Muscle of leg (tissue), 3 donors: ENCODE measurements at regions not wholly inside any gene's neighbourhood (a gene's known extent, or its start where the extent isn't known, plus 50 kb on each side); places are given as distances from the start of the nearest gene placed in this dataset.

Experiments
- DNase-seq: peaks from one replicate; pipeline ENCODE4 v3.0.0; 2013
- H3K27ac ChIP-seq: one replicate; pipeline ENCODE4 v1.5.1; 2013; ENCODE audit warnings: mild to moderate bottlenecking, low read length, control low read depth
- H3K27me3 ChIP-seq: one replicate; pipeline ENCODE4 v1.6.1; 2013; ENCODE audit warnings: low read length; ENCODE audit not compliant: control insufficient read depth, insufficient read depth
- H3K36me3 ChIP-seq: one replicate; pipeline ENCODE4 v1.6.1; 2013; ENCODE audit warnings: low read length; ENCODE audit not compliant: control insufficient read depth, insufficient read depth
- H3K4me1 ChIP-seq: one replicate; pipeline ENCODE4 v1.6.1; 2013; ENCODE audit warnings: low read length; ENCODE audit not compliant: control insufficient read depth, insufficient read depth
- H3K4me3 ChIP-seq: one replicate; pipeline ENCODE4 v1.5.1; 2013; ENCODE audit warnings: low read length, control low read depth
- H3K9me3 ChIP-seq: replicated peaks from 2 replicates; pipeline ENCODE4 v1.6.1; 2013; ENCODE audit warnings: low read depth, low read length; ENCODE audit not compliant: control insufficient read depth
- WGBS: methylation state at CpG from one replicate; pipeline ENCODE4 v1.1.5; 2013; ENCODE audit warnings: missing lambda C conversion rate; ENCODE audit not compliant: insufficient coverage; 5-methylcytosine and 5-hydroxymethylcytosine counted together

- Histone ChIP-seq H3K27me3 (no peaks in the 10 kb centered on the region), H3K4me3 (no peak overlapping the region), H3K36me3 (no peaks in the 10 kb centered on the region), H3K9me3 (peaks cover 8% of the 10 kb centered on the region), H3K4me1 (no peaks in the 10 kb centered on the region), H3K27ac (no peak overlapping the region)
- WGBS, result no CpG with 5 or more reads among the region's 1 CpG
- no peak for DNase-seq
Observed at GRCh38 chr6:40205004-40205403, 270.7 kb upstream of the MOCS1 start.

DNA sequence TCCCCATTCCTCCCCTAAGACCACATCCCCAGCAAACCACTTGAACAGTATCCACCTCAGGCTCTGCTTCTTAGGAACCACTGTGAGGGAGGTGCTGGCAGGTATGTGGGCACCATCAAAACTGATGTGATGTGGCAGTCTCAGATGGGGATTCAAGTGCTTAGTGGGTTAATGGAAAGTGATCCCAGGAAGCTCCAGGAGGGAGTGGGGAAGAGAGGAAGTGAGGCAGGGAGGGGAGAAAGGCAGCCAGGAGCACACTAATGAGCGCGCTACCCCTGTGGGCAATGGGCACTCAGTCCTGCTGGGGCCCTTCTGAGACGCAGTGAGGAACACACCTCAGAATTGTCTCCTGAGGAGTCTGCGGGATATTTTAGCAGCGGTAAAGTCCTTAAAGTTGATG lies 263.1 kb upstream of the MOCS1 start:
- WGBS, result no CpG with 5 or more reads among the region's 5 CpGs
- no peak overlapping the region for H3K27ac ChIP-seq

DNA sequence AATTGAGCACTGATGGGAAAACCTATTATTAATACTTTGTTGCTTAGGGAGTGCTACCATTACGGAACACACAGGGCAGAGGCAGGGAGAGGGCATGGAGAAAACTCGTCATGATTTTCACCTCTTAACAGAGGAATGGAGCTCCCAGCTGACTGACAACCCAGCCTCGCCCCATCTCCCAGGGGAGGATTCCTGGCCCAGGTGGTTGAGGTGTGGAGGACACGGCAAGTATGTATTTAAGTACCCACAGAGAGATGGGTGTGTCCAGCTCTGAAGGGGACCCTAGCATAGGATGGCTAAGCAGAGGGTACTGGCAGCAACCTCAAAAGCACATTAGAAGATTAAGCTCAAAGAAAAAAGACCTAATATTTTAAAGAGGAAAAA lies 261.9 kb upstream of the MOCS1 start:
- DNase-seq, result no peak
- Histone ChIP-seq H3K27ac (no peak overlapping the region), H3K27me3 (peaks cover 2% of the 10 kb centered on the region)

More for the DNA sequence above, 263.1 kb upstream of the MOCS1 start:
- no peak for DNase-seq
- Histone ChIP-seq H3K4me3 (no peak overlapping the region), H3K9me3 (peaks cover 3% of the 10 kb centered on the region), H3K4me1 (no peaks in the 10 kb centered on the region), H3K27me3 (peaks cover 2% of the 10 kb centered on the region), H3K36me3 (no peaks in the 10 kb centered on the region)

DNA sequence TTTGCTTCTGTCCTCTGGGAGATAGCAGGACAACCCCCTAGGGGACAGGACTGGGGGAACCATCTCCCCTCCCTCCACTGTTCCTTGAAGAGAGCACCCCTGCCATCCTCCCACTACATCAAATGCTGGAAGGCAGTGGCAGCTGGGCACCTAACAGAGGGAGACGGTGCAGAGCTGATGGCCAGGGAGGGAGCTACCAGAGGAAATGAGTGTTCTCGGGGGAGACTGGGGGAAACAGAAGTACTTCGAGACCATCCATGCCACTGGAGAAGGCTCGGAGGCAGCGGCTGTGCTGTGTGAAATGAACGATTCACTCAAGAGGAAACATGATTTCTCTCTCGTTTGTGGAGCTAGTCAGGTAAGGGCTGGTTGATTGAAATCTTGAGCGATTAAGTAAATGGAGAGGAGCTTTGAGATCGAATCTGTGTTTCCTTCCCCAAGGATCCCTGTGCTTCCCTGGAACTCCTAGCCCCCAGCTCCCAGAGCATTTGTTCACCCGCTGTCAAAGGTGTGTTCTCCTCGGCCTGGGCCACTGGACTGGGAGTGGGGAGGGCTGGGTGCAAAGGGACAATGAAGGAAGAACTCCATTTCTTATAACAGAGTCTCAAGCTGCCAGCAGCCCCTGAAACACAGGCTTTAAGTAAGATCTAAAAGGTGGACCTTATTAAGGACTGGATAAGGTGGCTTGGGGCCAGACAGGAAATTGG lies 261.3 kb upstream of the MOCS1 start:
- DNase-seq, result no peak
- 68% methylated on average over 7 of the region's 11 CpGs for WGBS
- no peaks in the 10 kb centered on the region for H3K36me3 ChIP-seq

More for the DNA sequence above, 261.9 kb upstream of the MOCS1 start:
- Histone ChIP-seq H3K36me3 (no peaks in the 10 kb centered on the region), H3K9me3 (no peaks in the 10 kb centered on the region), H3K4me1 (no peaks in the 10 kb centered on the region), H3K4me3 (no peak overlapping the region)
- WGBS, result no CpG with 5 or more reads among the region's 4 CpGs

GRCh38 chr6:40194447-40195170 lies 260.3 kb upstream of the MOCS1 start:
- Histone ChIP-seq H3K9me3 (no peaks in the 10 kb centered on the region), H3K4me3 (no peak overlapping the region), H3K27ac (no peak overlapping the region), H3K27me3 (peaks cover 7% of the 10 kb centered on the region), H3K4me1 (no peaks in the 10 kb centered on the region), H3K36me3 (no peaks in the 10 kb centered on the region)
- WGBS, result no CpG with 5 or more reads among the region's 3 CpGs
- no peak for DNase-seq

More for the DNA sequence above, 261.3 kb upstream of the MOCS1 start:
- peaks cover 3% of the 10 kb centered on the region for H3K27me3 ChIP-seq
- H3K4me3 ChIP-seq, result no peak overlapping the region
- H3K9me3 ChIP-seq, result no peaks in the 10 kb centered on the region
- H3K27ac ChIP-seq, result no peak overlapping the region
- H3K4me1 ChIP-seq, result no peaks in the 10 kb centered on the region

DNA sequence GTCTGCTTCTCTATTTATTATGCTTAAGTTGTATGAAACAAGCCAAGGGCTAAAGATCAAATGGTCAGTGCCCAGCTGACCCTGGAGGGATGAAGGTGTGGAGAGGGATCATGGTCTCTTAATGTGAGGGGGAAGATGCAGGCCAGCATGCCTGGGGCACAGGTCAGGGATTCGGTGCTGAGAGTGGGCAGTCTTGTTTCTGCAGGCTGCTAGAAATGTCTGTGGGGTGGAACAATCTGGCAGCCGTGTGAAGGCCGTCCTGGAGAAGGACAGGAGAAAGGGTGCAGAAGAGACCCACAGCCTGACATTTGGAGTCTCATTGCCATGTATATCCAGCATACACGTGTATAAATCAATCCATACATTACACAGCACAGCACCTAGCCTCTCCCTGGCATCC lies 258.3 kb upstream of the MOCS1 start:
- Histone ChIP-seq H3K4me3 (no peak overlapping the region), H3K9me3 (no peaks in the 10 kb centered on the region), H3K27ac (no peak overlapping the region), H3K4me1 (no peaks in the 10 kb centered on the region), H3K27me3 (peaks cover 7% of the 10 kb centered on the region), H3K36me3 (no peaks in the 10 kb centered on the region)
- 63% methylated on average over 1 of the region's 4 CpGs for WGBS
- DNase-seq, result no peak

DNA sequence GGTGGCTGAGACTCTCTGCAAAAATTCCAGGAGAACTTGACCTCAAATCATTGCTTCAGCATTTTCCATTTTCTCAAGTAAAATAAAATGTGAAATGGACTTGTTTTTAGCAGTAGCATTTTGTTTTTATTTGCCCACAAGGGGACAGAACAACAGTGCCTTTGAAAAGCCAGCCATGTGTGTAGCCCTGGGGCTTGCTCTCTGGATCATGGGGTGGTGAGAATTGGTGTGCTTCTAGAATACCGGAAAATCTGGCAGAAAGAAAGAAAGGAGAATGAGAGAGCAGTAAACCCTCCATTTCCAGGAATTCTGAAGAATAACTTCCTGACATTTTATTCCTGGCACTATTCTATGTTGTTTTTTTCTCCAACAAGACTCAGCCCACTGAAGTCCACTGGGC lies 254.7 kb upstream of the MOCS1 start:
- DNase-seq, result no peak
- Histone ChIP-seq H3K27me3 (peaks cover 7% of the 10 kb centered on the region), H3K36me3 (no peaks in the 10 kb centered on the region), H3K4me3 (no peak overlapping the region), H3K27ac (no peak overlapping the region), H3K9me3 (peaks cover 2% of the 10 kb centered on the region), H3K4me1 (no peaks in the 10 kb centered on the region)
- no CpG with 5 or more reads among the region's 1 CpG for WGBS

DNA sequence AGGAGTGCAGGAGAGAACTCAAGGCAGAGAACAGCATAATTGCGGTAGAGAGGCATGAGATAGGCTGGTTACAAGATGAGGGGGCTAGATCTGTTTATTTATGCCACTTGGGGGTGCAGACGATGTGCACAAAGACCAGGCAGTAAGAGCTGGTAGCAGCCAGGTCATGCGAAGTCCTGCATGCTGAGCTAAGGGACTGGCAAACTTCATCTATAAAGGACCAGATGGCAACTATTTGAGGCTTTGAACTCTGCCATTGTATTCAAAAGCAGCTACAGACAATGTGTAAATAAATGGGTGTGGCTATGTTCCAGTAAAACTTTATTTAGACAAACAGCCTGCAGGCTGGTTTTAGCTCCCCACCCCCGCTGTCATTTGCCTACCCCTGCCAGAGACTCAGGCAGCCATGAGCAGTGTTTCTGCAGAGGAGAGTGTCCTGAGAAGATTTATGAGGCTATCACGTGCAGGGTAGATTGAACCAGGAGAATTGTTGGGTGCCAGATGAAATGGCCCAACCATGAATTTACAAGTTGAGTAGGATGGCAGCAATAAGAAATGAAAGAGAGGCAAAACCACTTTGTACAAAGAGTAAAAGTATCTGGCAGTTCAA lies 253.4 kb upstream of the MOCS1 start:
- no peak overlapping the region for H3K27ac ChIP-seq
- no peak overlapping the region for H3K4me3 ChIP-seq
- DNase-seq, result no peak
- WGBS, result 43% methylated on average over 4 of the region's 5 CpGs
- peaks cover 7% of the 10 kb centered on the region for H3K27me3 ChIP-seq
- no peaks in the 10 kb centered on the region for H3K36me3 ChIP-seq
- no peaks in the 10 kb centered on the region for H3K4me1 ChIP-seq
- H3K9me3 ChIP-seq, result peaks cover 5% of the 10 kb centered on the region

- no peaks in the 10 kb centered on the region for H3K4me1 ChIP-seq
- no peaks in the 10 kb centered on the region for H3K36me3 ChIP-seq
- peaks cover 5% of the 10 kb centered on the region for H3K9me3 ChIP-seq
- WGBS, result no CpG with 5 or more reads among the region's 1 CpG
- H3K4me3 ChIP-seq, result no peak overlapping the region
- DNase-seq, result no peak
- H3K27ac ChIP-seq, result no peak overlapping the region
- H3K27me3 ChIP-seq, result peaks cover 5% of the 10 kb centered on the region
Observed at GRCh38 chr6:40185486-40185885, 251.2 kb upstream of the MOCS1 start.

- Histone ChIP-seq H3K36me3 (no peaks in the 10 kb centered on the region), H3K9me3 (peaks cover 5% of the 10 kb centered on the region), H3K4me1 (no peaks in the 10 kb centered on the region), H3K27ac (no peak overlapping the region), H3K4me3 (no peak overlapping the region), H3K27me3 (peaks cover 5% of the 10 kb centered on the region)
- WGBS, result 100% methylated on average over 1 of the region's 4 CpGs
- no peak for DNase-seq
Observed at GRCh38 chr6:40183902-40184301, 249.6 kb upstream of the MOCS1 start.
